ENCODE measurements at regions not wholly inside any gene's neighbourhood (a gene's known extent, or its start where the extent isn't known, plus 50 kb on each side); places are given as distances from the start of the nearest gene placed in this dataset.
"Not testable (repeated sequence)": the region's sequence is repeated elsewhere in the genome, so short reads cannot be mapped to it uniquely, and the experiment has no call there.

DNA sequence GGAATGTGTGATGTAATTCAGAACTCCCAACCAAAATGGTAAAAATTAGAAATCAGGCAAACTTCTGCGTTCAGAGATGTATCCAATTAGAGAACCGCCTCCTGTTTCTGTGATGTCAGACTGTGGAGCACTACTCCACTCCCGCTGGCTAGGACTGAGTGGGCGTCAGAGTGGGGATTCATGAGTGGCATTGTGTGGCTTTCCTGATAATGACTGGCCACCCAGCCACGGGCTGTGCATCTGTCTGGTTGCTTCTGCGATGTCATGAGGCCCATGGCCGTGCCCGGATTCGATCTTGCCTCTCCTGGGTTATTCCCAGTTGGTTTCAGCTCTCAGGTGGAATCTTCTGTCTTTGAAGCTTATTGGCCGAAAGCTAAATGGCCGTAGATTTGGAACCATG, 87.1 kb upstream of the KCNA1 start:
- DNase-seq (ENCODE audit: low read depth) = no peak

DNA sequence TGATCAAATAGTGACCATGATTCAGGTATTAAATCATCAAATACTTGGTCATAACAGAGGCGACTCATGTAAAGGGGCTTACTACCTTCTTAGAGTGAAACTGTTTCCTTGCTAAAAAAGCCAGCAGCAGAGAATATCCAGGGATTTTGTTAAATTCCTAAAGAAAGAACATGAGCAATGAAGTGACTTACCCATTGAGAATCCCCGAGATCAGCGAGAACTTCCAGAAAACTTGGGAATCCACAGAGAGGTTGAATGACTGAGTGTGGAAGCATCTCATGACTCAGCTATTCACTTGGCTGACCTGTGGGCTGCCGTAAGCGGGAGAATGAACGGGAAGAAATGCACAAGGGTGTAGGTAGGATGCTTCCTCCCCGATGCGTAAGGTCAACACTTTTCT, 85.3 kb upstream of the KCNA1 start:
- DNase-seq (ENCODE audit: low read depth) = no peak

- DNase-seq (ENCODE audit: low read depth) = no peak
These were observed 84.5 kb upstream of the KCNA1 start for GRCh38 chr12:4825011-4825858.

DNA sequence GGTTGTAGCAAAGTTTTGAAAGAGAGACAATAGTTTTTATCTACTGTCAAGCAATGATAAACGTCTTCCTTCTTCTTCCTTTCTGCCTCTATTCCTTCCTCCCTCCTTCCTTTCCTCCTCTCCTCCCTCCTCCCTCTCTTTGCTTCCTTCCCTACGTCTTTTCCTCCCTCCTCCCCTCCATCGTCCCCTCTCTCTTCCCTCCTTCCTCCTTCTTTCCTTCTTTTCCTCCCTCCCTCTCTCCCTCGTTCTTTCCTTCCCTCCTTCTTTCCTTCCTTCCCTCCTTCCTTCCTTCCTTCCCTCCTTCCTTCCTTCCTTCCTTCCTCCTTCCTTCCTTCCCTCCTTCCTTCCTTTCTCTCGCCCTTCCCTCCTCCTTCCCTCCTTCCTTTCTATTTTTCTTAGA, 82.8 kb upstream of the KCNA1 start:
- DNase-seq (ENCODE audit: low read depth) = no peak

DNA sequence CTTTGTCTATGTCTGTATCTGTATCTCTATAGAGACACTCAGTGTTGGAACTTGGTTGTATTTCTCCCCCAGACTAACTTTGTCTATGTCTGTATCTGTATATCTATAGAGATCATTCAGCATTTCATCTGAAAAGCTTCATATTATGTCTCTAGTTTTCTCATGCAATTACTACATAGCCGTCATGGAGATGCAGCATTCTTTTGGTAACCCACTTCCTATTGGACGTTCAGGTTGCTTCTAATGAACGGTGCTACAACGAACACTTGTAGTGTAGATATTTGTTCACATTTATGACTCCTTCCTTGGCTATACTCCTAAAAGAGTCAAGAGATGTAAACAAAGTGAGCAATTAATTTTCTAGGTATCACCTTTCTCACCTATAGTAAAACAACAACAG, 81.5 kb upstream of the KCNA1 start:
- DNase-seq (ENCODE audit: low read depth) = no peak

GRCh38 chr12:4829161-4829792, 80.4 kb upstream of the KCNA1 start:
- no peak for DNase-seq (ENCODE audit: low read depth)

GRCh38 chr12:4829793-4830162, 79.9 kb upstream of the KCNA1 start:
- no peak for DNase-seq (ENCODE audit: low read depth)

DNA sequence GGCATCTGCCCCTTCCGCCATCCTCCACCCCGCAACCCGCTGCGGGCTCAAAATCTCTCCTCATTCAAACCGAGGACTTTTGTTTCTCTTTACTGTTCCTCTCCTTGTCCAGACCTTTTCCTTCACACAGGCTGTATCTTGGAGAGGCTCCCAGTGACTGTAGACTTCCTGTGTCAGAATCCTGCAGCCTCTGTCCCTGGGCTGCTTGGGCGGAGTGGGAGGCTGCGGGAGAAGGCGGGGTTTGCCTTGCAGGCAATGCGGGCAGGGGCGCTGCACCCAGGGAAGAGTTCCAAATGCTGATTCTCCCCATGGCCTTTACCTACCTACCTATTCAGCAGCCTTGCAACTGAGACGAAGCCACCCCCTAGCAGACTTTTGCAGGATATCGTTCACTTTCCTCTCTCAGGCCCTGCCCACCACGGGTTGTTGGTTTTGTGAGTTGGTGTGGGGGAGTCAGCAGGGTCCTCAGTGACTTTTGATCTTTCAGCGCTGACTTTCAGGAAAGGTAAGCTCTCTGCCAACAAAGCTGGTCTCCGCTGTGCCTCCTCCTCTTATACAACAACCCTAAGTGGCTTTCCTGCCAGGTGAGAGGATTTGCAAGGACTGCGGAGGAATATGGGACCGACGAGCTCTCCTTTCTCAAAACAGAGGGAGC, 79.0 kb upstream of the KCNA1 start:
- DNase-seq (ENCODE audit: low read depth) = no peak

DNA sequence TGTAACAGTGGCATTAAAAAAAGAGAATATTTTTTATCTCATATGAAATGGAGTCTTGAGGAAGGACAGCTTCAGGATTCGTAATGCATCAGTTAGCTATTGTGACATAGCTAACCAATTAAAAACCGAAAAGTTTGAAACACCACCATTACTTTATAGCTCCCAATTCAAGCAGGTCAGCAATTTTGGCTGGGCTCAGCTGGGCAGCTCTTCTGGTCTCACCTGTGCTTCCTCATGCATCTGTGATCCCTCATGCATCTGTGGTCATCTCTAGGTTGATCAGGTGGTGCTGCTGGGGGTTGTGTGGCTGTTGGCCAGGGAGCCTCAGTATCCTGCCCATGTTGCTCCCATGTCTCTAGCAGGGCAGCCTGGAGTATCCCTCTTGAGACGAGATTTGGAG, 76.7 kb upstream of the KCNA1 start:
- DNase-seq (ENCODE audit: low read depth) = no peak

- DNase-seq (ENCODE audit: low read depth) = no peak
These were observed 76.2 kb upstream of the KCNA1 start for GRCh38 chr12:4833524-4833923.

DNA sequence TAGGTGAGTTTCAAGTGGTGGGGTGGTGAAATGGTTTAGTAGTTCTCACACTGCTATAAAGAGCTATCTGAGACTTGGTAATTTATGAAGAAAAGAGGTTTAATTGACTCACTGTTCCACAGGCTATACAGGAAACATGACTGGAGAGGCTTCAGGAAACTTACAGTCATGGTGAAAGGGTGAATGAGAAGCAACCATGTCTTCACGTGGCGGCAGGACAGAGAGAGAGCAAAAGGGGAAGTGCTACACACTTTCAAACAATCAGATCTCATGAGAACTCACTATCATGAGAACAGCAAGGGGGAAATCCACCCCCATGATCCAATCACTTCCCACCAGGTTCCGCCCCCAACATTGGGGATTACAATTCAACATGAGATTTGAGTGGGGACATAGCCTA, 67.3 kb upstream of the KCNA1 start:
- not testable (repeated sequence) for DNase-seq (ENCODE audit: low read depth)

DNA sequence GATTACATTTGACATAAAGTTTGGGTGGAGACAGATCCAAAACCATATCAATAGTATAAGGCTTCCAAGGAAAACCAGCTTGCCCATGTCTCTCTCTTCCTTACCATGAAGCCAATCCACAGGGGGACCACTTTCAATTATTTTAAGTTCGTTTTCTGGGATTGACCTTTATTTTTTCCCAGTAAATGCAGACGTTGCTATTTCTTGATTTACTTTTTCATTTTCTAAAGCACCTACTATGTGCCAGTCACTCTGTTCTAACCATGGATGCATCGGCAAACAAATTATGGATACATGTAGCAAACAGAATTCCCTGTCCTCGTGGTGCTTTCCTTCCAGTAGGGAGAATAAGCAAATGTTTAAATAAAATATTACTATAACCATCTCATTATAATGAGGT, 65.8 kb upstream of the KCNA1 start:
- DNase-seq (ENCODE audit: low read depth) = no peak

DNA sequence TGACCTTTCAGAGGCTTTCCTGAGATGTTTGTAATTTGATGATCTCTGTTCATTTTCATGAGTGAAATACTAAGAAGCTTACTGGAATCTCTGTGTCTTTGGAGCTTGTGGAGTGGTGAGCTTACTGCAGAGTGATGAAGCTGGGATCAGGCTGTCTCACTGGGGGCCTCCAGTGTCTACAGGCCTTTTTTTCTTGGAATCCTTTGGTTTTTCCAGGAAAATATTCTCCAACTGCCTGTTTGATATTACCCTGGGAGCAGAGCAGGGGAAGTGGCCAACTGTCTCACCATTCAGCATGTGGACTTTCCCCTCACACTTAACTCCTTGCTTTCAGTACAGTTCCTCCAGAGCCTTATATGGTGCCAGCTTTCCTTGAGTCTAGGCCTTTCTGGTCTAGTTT, 62.0 kb upstream of the KCNA1 start:
- no peak for DNase-seq (ENCODE audit: low read depth)

DNA sequence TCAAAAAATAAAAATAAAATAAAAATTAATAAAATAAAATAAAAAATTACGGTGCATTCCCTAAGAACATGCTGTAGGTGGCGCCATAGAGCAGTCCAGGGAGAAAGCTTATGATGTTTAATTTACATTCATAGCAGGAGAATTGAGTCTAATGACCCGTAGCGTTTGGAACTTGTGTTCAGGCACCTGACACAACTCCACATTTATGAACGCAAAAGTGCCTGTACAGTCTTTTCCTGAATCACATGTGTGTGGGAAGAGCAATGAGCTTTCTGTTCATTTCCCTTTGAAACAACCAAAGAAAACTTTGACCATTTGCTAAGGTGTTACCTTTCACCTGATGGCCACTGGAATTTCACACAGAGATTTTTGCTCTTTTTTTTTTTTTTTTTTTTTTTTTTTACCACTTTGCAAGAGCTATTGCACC, 60.6 kb upstream of the KCNA1 start:
- no peak for DNase-seq (ENCODE audit: low read depth)

- DNase-seq (ENCODE audit: low read depth) = no peak
These were observed 59.8 kb upstream of the KCNA1 start for GRCh38 chr12:4849795-4850345.

GRCh38 chr12:4850857-4851380, 58.8 kb upstream of the KCNA1 start:
- no peak for DNase-seq (ENCODE audit: low read depth)

GRCh38 chr12:4852308-4852707, 57.4 kb upstream of the KCNA1 start:
- DNase-seq (ENCODE audit: low read depth) = no peak

- no peak for DNase-seq (ENCODE audit: low read depth)
These were observed 56.8 kb upstream of the KCNA1 start for GRCh38 chr12:4852911-4853310.

GRCh38 chr12:4855121-4855924, 54.4 kb upstream of the KCNA1 start:
- no peak for DNase-seq (ENCODE audit: low read depth)

- DNase-seq (ENCODE audit: low read depth) = no peak
These were observed 53.1 kb upstream of the KCNA1 start for GRCh38 chr12:4856596-4856995.

DNA sequence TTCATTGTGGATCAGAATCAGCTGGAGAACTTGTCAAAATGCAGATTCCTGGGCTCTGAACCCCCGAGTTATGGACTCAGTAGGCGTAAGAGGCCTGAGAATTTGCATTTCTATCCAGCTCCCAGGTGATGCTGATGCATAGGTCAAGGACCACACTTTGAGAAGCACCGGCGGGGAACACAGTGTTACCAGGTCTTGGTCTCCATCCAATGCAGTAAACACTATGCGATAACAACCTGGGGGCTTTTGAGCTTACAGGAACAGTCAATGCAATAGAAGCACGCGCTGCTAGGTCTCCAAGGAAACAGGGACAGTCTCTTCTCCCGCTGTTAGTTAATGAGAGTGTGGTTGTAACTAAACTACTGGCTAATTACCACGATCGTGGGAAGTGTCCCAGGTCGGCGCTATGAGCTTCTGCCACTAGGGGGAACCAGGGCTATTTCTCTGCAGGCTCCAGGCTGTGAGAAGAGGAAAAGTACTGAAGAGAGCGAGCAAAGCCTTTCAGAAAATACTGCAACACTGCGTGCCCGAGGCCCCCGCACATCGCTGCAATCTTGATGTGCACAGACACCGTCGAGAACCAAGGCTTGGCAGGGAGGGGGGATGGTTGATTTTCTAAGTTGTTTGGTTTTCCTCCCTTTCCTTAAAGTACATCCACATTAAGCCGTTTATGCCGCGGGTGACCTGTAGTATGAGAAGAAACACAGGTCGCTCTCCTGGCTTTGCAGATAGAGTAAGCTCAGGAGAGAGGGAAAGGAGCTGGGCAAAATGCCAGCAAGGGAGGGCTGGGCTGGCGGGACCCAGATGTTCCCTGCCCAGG, 52.0 kb upstream of the KCNA1 start:
- peak; percentile 37 for DNase-seq (ENCODE audit: low read depth)

Data from stimulated activated CD8-positive, alpha-beta memory T cell treated with anti-CD3 and anti-CD28 coated beads, Interleukin-15, amount 100 ng/mL, for 24 hours (primary cell).